COLO668 (cell line): ENCODE measurements at regions not wholly inside any gene's neighbourhood (a gene's known extent, or its start where the extent isn't known, plus 50 kb on each side); places are given as distances from the start of the nearest gene placed in this dataset.
A peak's percentile ranks its signal among the peaks of the same experiment; 100 is the strongest.
"Not testable (repeated sequence)": the region's sequence is repeated elsewhere in the genome, so short reads cannot be mapped to it uniquely, and the experiment has no call there.

Experiments
- DNase-seq: peaks from one replicate; lab custom pipeline; 2025; ENCODE audit not compliant: unreplicated experiment; lab: John Stamatoyannopoulos, UW

DNA sequence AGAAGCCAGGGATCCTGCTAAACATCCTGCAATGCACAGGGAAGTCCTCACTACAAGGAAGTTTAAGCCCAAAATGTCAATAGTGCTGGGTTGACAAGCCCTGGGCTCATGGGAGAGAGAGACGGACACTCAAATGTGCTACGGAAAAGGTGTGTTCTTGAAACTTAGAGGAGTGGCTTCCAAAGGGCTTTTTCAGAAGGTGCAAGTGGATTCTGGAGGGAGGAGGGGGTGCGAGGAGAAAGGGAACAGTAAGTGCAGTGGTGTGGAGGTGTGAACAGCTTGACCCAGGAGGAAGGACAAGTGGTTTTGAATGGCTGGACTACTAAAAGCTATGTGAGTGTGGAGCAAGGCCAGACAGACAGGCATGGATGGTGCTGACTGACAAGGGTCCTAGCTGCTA, 50.4 kb upstream of the CECR2 start:
- no peak for DNase-seq

GRCh38 chr22:17315310-17315709, 54.0 kb upstream of the CECR2 start:
- no peak for DNase-seq

DNA sequence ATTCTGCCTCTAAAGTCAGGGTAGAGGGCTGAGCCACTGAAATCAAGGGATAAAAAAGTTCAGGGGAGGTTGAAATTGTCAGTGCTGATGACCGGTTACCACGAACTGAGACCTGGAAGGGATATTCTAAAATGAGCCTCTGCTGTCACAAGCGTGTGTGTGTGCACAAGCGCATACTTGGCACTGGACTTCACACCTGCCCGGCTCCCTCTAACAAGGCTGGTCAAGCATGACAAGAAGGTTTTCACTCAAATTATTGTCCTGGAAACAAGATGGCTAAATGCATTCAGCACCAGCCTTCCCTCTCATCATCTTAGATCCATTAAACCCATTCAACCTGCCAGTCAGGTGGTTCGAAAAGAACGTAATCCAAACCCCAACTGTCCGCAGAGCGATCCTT, 54.8 kb upstream of the CECR2 start:
- peak; percentile 56 for DNase-seq

GRCh38 chr22:17313626-17314025, 55.6 kb upstream of the CECR2 start:
- no peak for DNase-seq

GRCh38 chr22:17307566-17307965, 61.7 kb upstream of the CECR2 start:
- DNase-seq, result no peak

- DNase-seq, result no peak
Measured at GRCh38 chr22:17305076-17305475, 64.2 kb upstream of the CECR2 start.

GRCh38 chr22:17303840-17304779, 65.2 kb upstream of the CECR2 start:
- DNase-seq, result no peak

DNA sequence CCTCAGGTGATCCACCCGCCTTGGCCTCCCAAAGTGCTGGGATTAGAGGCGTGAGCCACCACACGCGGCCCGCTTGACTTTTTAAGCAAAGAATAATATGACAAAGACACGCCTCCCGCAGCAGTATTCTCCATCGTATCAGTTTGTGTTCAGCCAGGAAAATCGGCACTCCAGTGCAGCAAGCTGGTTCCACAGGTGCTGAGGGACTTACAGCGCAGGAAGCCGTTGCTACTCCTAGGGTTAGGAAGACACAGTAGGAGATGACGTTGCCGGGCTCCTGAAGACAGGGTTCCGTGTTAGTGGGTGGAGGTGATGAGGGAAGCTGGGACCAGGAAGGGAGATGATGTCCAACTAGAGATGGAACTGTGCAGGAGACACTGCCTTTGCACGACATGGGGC, 65.8 kb upstream of the CECR2 start:
- DNase-seq, result no peak

GRCh38 chr22:17302616-17303015, 66.6 kb upstream of the CECR2 start:
- DNase-seq, result no peak

GRCh38 chr22:17300926-17301325, 68.3 kb upstream of the CECR2 start:
- no peak for DNase-seq

GRCh38 chr22:17298805-17299502, 70.3 kb upstream of the CECR2 start:
- DNase-seq, result peak; percentile 22

- no peak for DNase-seq
Measured at GRCh38 chr22:17285656-17286055, 66.4 kb upstream of the ADA2 start.

- DNase-seq, result no peak
Measured at GRCh38 chr22:17284888-17285287, 65.7 kb upstream of the ADA2 start.

DNA sequence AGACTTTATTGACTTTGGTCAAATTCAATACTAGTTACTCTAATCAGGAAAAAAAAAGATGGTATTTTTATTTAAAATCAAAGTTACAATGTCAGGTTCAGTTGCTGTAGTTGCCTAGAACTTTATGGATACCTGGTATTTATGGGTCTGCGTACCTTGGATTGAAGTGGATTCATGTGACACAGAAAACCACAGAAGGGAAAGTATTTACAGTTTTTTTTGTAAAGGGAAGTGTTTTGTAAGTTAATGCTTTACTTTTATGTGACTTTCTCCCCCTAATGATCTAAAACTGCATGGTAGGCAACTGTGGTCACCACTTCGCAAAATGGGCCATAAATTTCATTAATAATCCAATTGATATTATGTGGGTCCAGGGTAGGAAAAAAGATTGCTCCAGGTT, 65.2 kb upstream of the ADA2 start:
- DNase-seq, result no peak

DNA sequence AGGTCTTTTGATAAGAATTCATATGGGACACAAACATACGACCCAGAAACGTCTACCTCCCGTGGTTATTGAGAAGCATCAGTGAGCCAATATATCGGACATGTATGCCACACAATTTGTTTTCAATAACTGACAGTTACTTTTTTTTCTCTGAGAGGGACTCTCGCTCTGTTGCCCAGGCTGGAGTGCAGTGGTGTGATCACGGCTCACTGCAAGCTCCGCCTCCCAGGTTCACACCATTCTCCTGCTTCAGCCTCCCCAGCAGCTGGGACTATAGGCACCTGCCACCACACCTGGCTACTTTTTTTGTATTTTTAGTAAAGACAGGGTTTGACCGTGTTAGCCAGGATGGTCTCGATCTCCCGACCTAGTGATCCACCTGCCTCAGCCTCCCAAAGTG, 64.6 kb upstream of the ADA2 start:
- not testable (repeated sequence) for DNase-seq

GRCh38 chr22:17283423-17283822, 64.2 kb upstream of the ADA2 start:
- no peak for DNase-seq

GRCh38 chr22:17281440-17281841, 62.2 kb upstream of the ADA2 start:
- DNase-seq, result no peak

GRCh38 chr22:17281026-17281425, 61.8 kb upstream of the ADA2 start:
- no peak for DNase-seq

GRCh38 chr22:17272511-17272991, 53.3 kb upstream of the ADA2 start:
- no peak for DNase-seq

- no peak for DNase-seq
Measured at GRCh38 chr22:17271711-17272451, 52.6 kb upstream of the ADA2 start.

GRCh38 chr22:17269607-17270261, 50.5 kb upstream of the ADA2 start:
- no peak for DNase-seq
